MCF 10A (cell line): ENCODE measurements at regions not wholly inside any gene's neighbourhood (a gene's known extent, or its start where the extent isn't known, plus 50 kb on each side); places are given as distances from the start of the nearest gene placed in this dataset.

Source experiments
- BruUV-seq: library from RNA; stranded (reverse); fragments of 400-500 nt; replicated peaks from 2 replicates; lab custom pipeline; 2021; lab: Mats Ljungman, UMichigan
- CTCF ChIA-PET: fragments of 300-600 bp; sonication (Branson Sonifier 250); formaldehyde crosslinking; extraction: SDS; loops from one replicate; lab custom pipeline; 2021; ENCODE audit warnings: antibody characterized with exemption, inconsistent platforms; lab: Yijun Ruan, JAX
- POLR2A ChIA-PET: fragments of 300-600, 350-650 bp; sonication (Branson Sonifier 250); formaldehyde crosslinking; extraction: SDS; loops from one replicate; lab custom pipeline; 2020; ENCODE audit warnings: antibody characterized with exemption, inconsistent platforms; lab: Yijun Ruan, JAX
- DNase-seq: peaks from one replicate; pipeline ENCODE4 v3.0.0-alpha.2; 2018; ENCODE audit not compliant: unreplicated experiment
- H3K27ac Mint-ChIP-seq: one replicate; pipeline ENCODE4 v1.8.0; 2022; ENCODE audit warnings: mild to moderate bottlenecking, low read depth, mixed read lengths; ENCODE audit not compliant: unreplicated experiment
- H3K27me3 Mint-ChIP-seq: one replicate; pipeline ENCODE4 v1.8.0; 2022; ENCODE audit warnings: mixed read lengths; ENCODE audit not compliant: insufficient read depth, unreplicated experiment
- H3K36me3 Mint-ChIP-seq: one replicate; pipeline ENCODE4 v1.8.0; 2022; ENCODE audit warnings: mild to moderate bottlenecking, moderate library complexity, mixed read lengths; ENCODE audit not compliant: insufficient read depth, unreplicated experiment
- H3K4me1 Mint-ChIP-seq: one replicate; pipeline ENCODE4 v1.8.0; 2022; ENCODE audit warnings: mixed read lengths; ENCODE audit not compliant: insufficient read depth, unreplicated experiment
- H3K4me3 Mint-ChIP-seq: one replicate; pipeline ENCODE4 v1.8.0; 2022; ENCODE audit warnings: mild to moderate bottlenecking, moderate library complexity, mixed read lengths; ENCODE audit not compliant: unreplicated experiment
- H3K9me3 Mint-ChIP-seq: one replicate; pipeline ENCODE4 v1.8.0; 2022; ENCODE audit warnings: mixed read lengths; ENCODE audit not compliant: unreplicated experiment
- CTCF ChIP-seq: fragments of 200-600 bp; IDR thresholded peaks from one replicate; pipeline ENCODE4 v1.8.0; 2022; ENCODE audit warnings: antibody characterized with exemption, mild to moderate bottlenecking; ENCODE audit not compliant: unreplicated experiment
- intact Hi-C: fragments of 100-400 bp; cut with micrococcal nuclease; formaldehyde crosslinking; loops from 2 replicates; pipeline ENCODE4 v1.14.1; 2022

GRCh38 chr18:60601249-60601648 lies 228.7 kb upstream of the MC4R start:
- Mint-ChIP-seq H3K9me3 (no peaks in the 10 kb centered on the region), H3K36me3 (no peaks in the 10 kb centered on the region), H3K27ac (no peak overlapping the region), H3K27me3 (peaks cover 89% of the 10 kb centered on the region), H3K4me1 (no peaks in the 10 kb centered on the region), H3K4me3 (no peak overlapping the region)
- DNase-seq: no peak
- intact Hi-C loops: no loop called here
- no TSS peak for BruUV-seq
- TF ChIP-seq CTCF: no peak
- POLR2A ChIA-PET: no interaction called here
- CTCF ChIA-PET: no interaction called here

GRCh38 chr18:60623331-60623730 lies 250.8 kb upstream of the MC4R start:
- DNase-seq: no peak
- TF ChIP-seq CTCF: no peak
- ChIA-PET POLR2A (no interaction called here), CTCF (interaction anchor here (0.6 to 1.0 kb wide), 2 partner anchors 212 to 1165 kb away, joined by 3 read pairs; no protein-coding TSS in a partner anchor)
- Mint-ChIP-seq H3K27ac (no peak overlapping the region), H3K4me3 (no peak overlapping the region), H3K4me1 (no peaks in the 10 kb centered on the region), H3K27me3 (peaks cover 45% of the 10 kb centered on the region), H3K9me3 (no peaks in the 10 kb centered on the region), H3K36me3 (no peaks in the 10 kb centered on the region)
- BruUV-seq: no TSS peak
- intact Hi-C loops: no loop called here

GRCh38 chr18:60624207-60624606 lies 251.6 kb upstream of the MC4R start:
- ChIA-PET CTCF (interaction anchor here (1.0 kb wide), 1 partner anchor 1166 kb away, joined by 3 read pairs; no protein-coding TSS in a partner anchor), POLR2A (no interaction called here)
- intact Hi-C loops: no loop called here
- H3K4me3 Mint-ChIP-seq: no peak overlapping the region
- DNase-seq: no peak
- H3K27me3 Mint-ChIP-seq: peaks cover 41% of the 10 kb centered on the region
- TF ChIP-seq CTCF: no peak
- H3K9me3 Mint-ChIP-seq: no peaks in the 10 kb centered on the region
- H3K4me1 Mint-ChIP-seq: no peaks in the 10 kb centered on the region
- H3K36me3 Mint-ChIP-seq: no peaks in the 10 kb centered on the region
- no TSS peak for BruUV-seq
- no peak overlapping the region for H3K27ac Mint-ChIP-seq

GRCh38 chr18:60639836-60640235 lies 267.3 kb upstream of the MC4R start:
- POLR2A ChIA-PET: no interaction called here

More at GRCh38 chr18:60639836-60640235, 267.3 kb upstream of the MC4R start:
- intact Hi-C loops: no loop called here
- no peak for DNase-seq
- Mint-ChIP-seq H3K27ac (no peak overlapping the region), H3K9me3 (peaks cover 6% of the 10 kb centered on the region), H3K4me3 (no peak overlapping the region), H3K27me3 (peaks cover 15% of the 10 kb centered on the region), H3K36me3 (no peaks in the 10 kb centered on the region), H3K4me1 (no peaks in the 10 kb centered on the region)
- CTCF ChIA-PET: interaction anchor here (0.6 kb wide), 1 partner anchor 202 kb away, joined by 3 read pairs; no protein-coding TSS in a partner anchor
- BruUV-seq: no TSS peak
- no peak for TF ChIP-seq CTCF
